ENCODE measurements at regions not wholly inside any gene's neighbourhood (a gene's known extent, or its start where the extent isn't known, plus 50 kb on each side); places are given as distances from the start of the nearest gene placed in this dataset.

- TF ChIP-seq HNF4A (conservative IDR thresholded peaks at IDR 0.05), result no peak
- TF ChIP-seq HNF4G (IDR thresholded peaks at IDR 0.05), result no peak
- no peak for TF ChIP-seq SP1 (IDR thresholded peaks at IDR 0.05)
- no peak for TF ChIP-seq RAD21 (IDR thresholded peaks at IDR 0.05)
- TF ChIP-seq YY1 (IDR thresholded peaks at IDR 0.05), result no peak
- TF ChIP-seq ATF3 (IDR thresholded peaks at IDR 0.05), result no peak
- TF ChIP-seq MAX (IDR thresholded peaks at IDR 0.05), result no peak
These were observed 82.5 kb upstream of the CPEB2 start (continued) for GRCh38 chr4:14919785-14920184.

GRCh38 chr4:14920237-14920636 is 82.0 kb upstream of the CPEB2 start:
- Histone ChIP-seq H3K36me3 (ENCODE audit: control insufficient read depth in 4 of 4, insufficient read depth in 3 of 4, low read depth in 1 of 4, low read length in 3 of 4) (no peaks in the 10 kb centered on the region), H3K27me3 (ENCODE audit: control insufficient read depth in 4 of 4, insufficient read depth in 4 of 4, low read length in 3 of 4) (no peaks in the 10 kb centered on the region), H3K9me3 (ENCODE audit: control insufficient read depth in 4 of 4, low read length in 3 of 4) (no peaks in the 10 kb centered on the region), H3K4me3 (ENCODE audit: low read depth in 1 of 3, low read length in 3 of 3) (no peak overlapping the region), H3K4me1 (ENCODE audit: control insufficient read depth in 4 of 4, insufficient read depth in 4 of 4, low read length in 3 of 4) (peaks cover 1 to 16% (median 14%) of the 10 kb centered on the region in 4 donors), H3K27ac (ENCODE audit: low read depth in 1 of 2, low read length in 2 of 2) (no peak overlapping the region), H3K9ac (ENCODE audit: low read depth in 1 of 2, low read length in 2 of 2) (no peak overlapping the region)
- DNase-seq (ENCODE audit: low spot score), result no peak
- 92% methylated on average over 3 of the region's 3 CpGs for WGBS
- TF ChIP-seq EGR1 (IDR thresholded peaks at IDR 0.05; ENCODE audit: low read depth in 2 of 2) (no peak), ATF3 (IDR thresholded peaks at IDR 0.05) (no peak), HNF4G (IDR thresholded peaks at IDR 0.05) (no peak), CTCF (IDR thresholded peaks at IDR 0.05; ENCODE audit: low read depth, low read length, missing input control) (no peak), GABPA (IDR thresholded peaks at IDR 0.05 in 1 of 2, conservative IDR thresholded peaks at IDR 0.05 in 1 of 2) (no peak), FOXA2 (IDR thresholded peaks at IDR 0.05) (no peak), RXRA (IDR thresholded peaks at IDR 0.05) (no peak), RAD21 (IDR thresholded peaks at IDR 0.05) (no peak), REST (IDR thresholded peaks at IDR 0.05) (no peak), HNF4A (conservative IDR thresholded peaks at IDR 0.05) (no peak), ZBTB33 (IDR thresholded peaks at IDR 0.05) (no peak), NR2F2 (IDR thresholded peaks at IDR 0.05) (no peak), MAX (IDR thresholded peaks at IDR 0.05) (no peak), FOXA1 (IDR thresholded peaks at IDR 0.05) (no peak), JUND (IDR thresholded peaks at IDR 0.05) (no peak), YY1 (IDR thresholded peaks at IDR 0.05) (no peak), SP1 (IDR thresholded peaks at IDR 0.05) (no peak), TAF1 (conservative IDR thresholded peaks at IDR 0.05) (no peak)

Measured in liver (tissue), 8 donors.